H1 (cell line): ENCODE measurements at regions not wholly inside any gene's neighbourhood (a gene's known extent, or its start where the extent isn't known, plus 50 kb on each side); places are given as distances from the start of the nearest gene placed in this dataset.
A peak's percentile ranks its signal among the peaks of the same experiment; 100 is the strongest.
"Not testable (repeated sequence)": the region's sequence is repeated elsewhere in the genome, so short reads cannot be mapped to it uniquely, and the experiment has no call there.

ENCODE experiments used
- CTCF ChIA-PET: fragments of 300-600 bp; sonication (Branson Sonifier 250); formaldehyde crosslinking; loops from one replicate; lab custom pipeline; 2021; ENCODE audit not compliant: partially characterized antibody; lab: Charles Lee
- POLR2A ChIA-PET: fragments of 300-600 bp; sonication (Branson Sonifier 250); formaldehyde crosslinking; loops from one replicate; lab custom pipeline; 2021; ENCODE audit warnings: inconsistent platforms; ENCODE audit not compliant: partially characterized antibody; lab: Charles Lee
- DNase-seq, 2 experiments: peaks; one replicate each; pipeline versions ENCODE4 v3.0.0 to v3.0.0-alpha.2; 2010 to 2022; ENCODE audit warnings: low spot score in 2 of 2, low read depth in 1 of 2, mixed read lengths in 1 of 2
- FAIRE-seq: peaks from 2 replicates; lab custom pipeline; 2011; peaks lifted over from hg19 to GRCh38; lab: Jason Lieb, UNC
- H2AFZ ChIP-seq: 2 replicates; pipeline ENCODE4 v1.8.1; 2012; ENCODE audit warnings: low read length, inconsistent platforms
- H2AK5ac ChIP-seq: 2 replicates; pipeline ENCODE4 v1.6.1; 2013; ENCODE audit warnings: low read depth, low read length
- H2BK120ac ChIP-seq: replicated peaks from 2 replicates; pipeline ENCODE3; 2013; ENCODE audit warnings: low read depth, low read length, inconsistent platforms
- H2BK12ac ChIP-seq: 2 replicates; pipeline ENCODE4 v1.6.1; 2013; ENCODE audit warnings: low read depth, low read length
- H2BK15ac ChIP-seq: 2 replicates; pipeline ENCODE4 v1.6.1; 2013; ENCODE audit warnings: low read length
- H2BK20ac ChIP-seq: 2 replicates; pipeline ENCODE4 v1.6.1; 2013; ENCODE audit warnings: low read length
- H2BK5ac ChIP-seq: 2 replicates; pipeline ENCODE4 v1.6.1; 2013; ENCODE audit warnings: low read depth, low read length
- H3K14ac ChIP-seq: 2 replicates; pipeline ENCODE4 v1.6.1; 2013; ENCODE audit warnings: inconsistent platforms; ENCODE audit not compliant: insufficient read length
- H3K18ac ChIP-seq: 2 replicates; pipeline ENCODE4 v1.6.1; 2013; ENCODE audit warnings: low read length; ENCODE audit errors: extremely low read depth
- H3K23ac ChIP-seq: 2 replicates; pipeline ENCODE4 v1.6.1; 2013; ENCODE audit warnings: inconsistent platforms; ENCODE audit not compliant: insufficient read length
- H3K23me2 ChIP-seq: 2 replicates; pipeline ENCODE4 v1.6.1; 2013; ENCODE audit warnings: low read depth, low read length
- H3K27ac ChIP-seq: 2 replicates; pipeline ENCODE4 v1.6.1; 2011; ENCODE audit warnings: low read depth, low read length, inconsistent platforms
- H3K27me3 ChIP-seq, 4 experiments: replicated peaks in 1 of 4; 1 replicate in 1 of 4; 2 replicates in 3 of 4; pipeline versions ENCODE4 v1.6.1 to v1.8.1; 2011 to 2013; ENCODE audit warnings: low read length in 3 of 4, mild to moderate bottlenecking in 3 of 4, inconsistent platforms in 2 of 4, mixed read lengths in 2 of 4, moderate library complexity in 1 of 4; ENCODE audit not compliant: control insufficient read depth in 3 of 4, insufficient read depth in 3 of 4; ENCODE audit errors: extremely low read depth in 1 of 4
- H3K36me3 ChIP-seq, 4 experiments: 2 replicates each; pipeline versions ENCODE4 v1.6.1 to v1.8.1; 2011 to 2013; ENCODE audit warnings: mild to moderate bottlenecking in 4 of 4, low read length in 3 of 4, moderate library complexity in 2 of 4, control low read depth in 1 of 4, inconsistent platforms in 1 of 4; ENCODE audit not compliant: insufficient read depth in 4 of 4, control insufficient read depth in 2 of 4
- H3K4ac ChIP-seq: replicated peaks from 2 replicates; pipeline ENCODE3; 2013; ENCODE audit warnings: low read length, low read depth, mixed read lengths, inconsistent platforms; ENCODE audit not compliant: insufficient read length
- H3K4me1 ChIP-seq, 4 experiments: replicated peaks in 1 of 4; 1 replicate in 1 of 4; 2 replicates in 3 of 4; pipeline versions ENCODE4 v1.6.1 to v1.8.1; 2011 to 2013; ENCODE audit warnings: low read length in 3 of 4, inconsistent platforms in 2 of 4, mixed read lengths in 1 of 4; ENCODE audit not compliant: insufficient read depth in 4 of 4, control insufficient read depth in 3 of 4
- H3K4me2 ChIP-seq, 2 experiments: 2 replicates each; pipeline versions ENCODE4 v1.6.1 to v1.8.1; 2011 to 2013; ENCODE audit warnings: low read depth in 2 of 2, low read length in 2 of 2, control low read depth in 1 of 2, inconsistent platforms in 1 of 2, mild to moderate bottlenecking in 1 of 2; ENCODE audit not compliant: insufficient read depth in 1 of 2
- H3K4me3 ChIP-seq, 4 experiments: fragments of 200-600, 300-600 bp in 1 of 4; sonication (generic), shearing (Covaris generic), sonication (Bioruptor Twin) in 1 of 4; 2 replicates each; pipeline versions ENCODE4 v1.5.1 to v1.8.1; 2011 to 2016; ENCODE audit warnings: low read length in 4 of 4, low read depth in 3 of 4, control low read depth in 2 of 4, inconsistent platforms in 2 of 4, mild to moderate bottlenecking in 2 of 4, mixed read lengths in 1 of 4, moderate library complexity in 1 of 4; ENCODE audit not compliant: insufficient read depth in 2 of 4; ENCODE audit errors: extremely low read depth in 1 of 4
- H3K56ac ChIP-seq: replicated peaks from 2 replicates; pipeline ENCODE3; 2013; ENCODE audit warnings: low read depth, mild to moderate bottlenecking, mixed read lengths, low read length, inconsistent platforms; ENCODE audit not compliant: insufficient read length
- H3K79me1 ChIP-seq: 2 replicates; pipeline ENCODE4 v1.6.1; 2013; ENCODE audit warnings: low read depth, low read length, control low read depth
- H3K79me2 ChIP-seq, 2 experiments: 2 replicates each; pipeline versions ENCODE4 v1.6.1 to v1.8.1; 2012 to 2013; ENCODE audit warnings: low read length in 2 of 2, mild to moderate bottlenecking in 2 of 2, inconsistent platforms in 1 of 2; ENCODE audit not compliant: insufficient read depth in 2 of 2, control insufficient read depth in 1 of 2
- H3K9ac ChIP-seq, 4 experiments: replicated peaks in 1 of 4; 1 replicate in 1 of 4; 2 replicates in 3 of 4; pipeline versions ENCODE4 v1.6.1 to v1.8.1; 2011 to 2013; ENCODE audit warnings: low read depth in 3 of 4, low read length in 3 of 4, control low read depth in 2 of 4, mild to moderate bottlenecking in 2 of 4, moderate library complexity in 2 of 4, inconsistent platforms in 1 of 4; ENCODE audit errors: extremely low read depth in 1 of 4
- H3K9me3 ChIP-seq, 2 experiments: 2 replicates each; pipeline versions ENCODE4 v1.6.1 to v1.8.1; 2012 to 2013; ENCODE audit warnings: mild to moderate bottlenecking in 2 of 2, moderate library complexity in 2 of 2, control low read depth in 1 of 2, inconsistent platforms in 1 of 2, low read depth in 1 of 2, low read length in 1 of 2, mixed read lengths in 1 of 2; ENCODE audit not compliant: insufficient read depth in 2 of 2
- H4K20me1 ChIP-seq, 2 experiments: replicated peaks in 1 of 2; 2 replicates each; pipeline versions ENCODE3 to v1.8.1; 2011 to 2013; ENCODE audit warnings: inconsistent platforms in 2 of 2, low read length in 2 of 2, mild to moderate bottlenecking in 1 of 2; ENCODE audit not compliant: insufficient read depth in 2 of 2, control insufficient read depth in 1 of 2
- H4K5ac ChIP-seq: 2 replicates; pipeline ENCODE4 v1.6.1; 2013; ENCODE audit warnings: low read length, low read depth, mixed read lengths, inconsistent platforms; ENCODE audit not compliant: insufficient read length
- H4K8ac ChIP-seq: 2 replicates; pipeline ENCODE4 v1.8.0; 2013; ENCODE audit warnings: mild to moderate bottlenecking, moderate library complexity, low read length, inconsistent platforms; ENCODE audit not compliant: insufficient read depth; ENCODE audit errors: extremely low read depth
- H4K91ac ChIP-seq: replicated peaks from 2 replicates; pipeline ENCODE3; 2013; ENCODE audit warnings: low read length, mixed read lengths, inconsistent platforms; ENCODE audit not compliant: insufficient read length
- WGBS, 2 experiments: shearing (Covaris generic) in 1 of 2; methylation state at CpG; one replicate each; pipeline versions ENCODE4 v1.1.6 to v1.1.7; 2013 to 2015; ENCODE audit warnings: low lambda C conversion rate in 2 of 2, mixed read lengths in 2 of 2, inconsistent platforms in 1 of 2, low coverage in 1 of 2, missing lambda C conversion rate in 1 of 2; ENCODE audit not compliant: insufficient replicate concordance in 2 of 2, insufficient coverage in 1 of 2, insufficient read length in 1 of 2; ENCODE audit errors: extremely low coverage in 1 of 2, missing lambda C conversion rate in 1 of 2; 5-methylcytosine and 5-hydroxymethylcytosine counted together

DNA sequence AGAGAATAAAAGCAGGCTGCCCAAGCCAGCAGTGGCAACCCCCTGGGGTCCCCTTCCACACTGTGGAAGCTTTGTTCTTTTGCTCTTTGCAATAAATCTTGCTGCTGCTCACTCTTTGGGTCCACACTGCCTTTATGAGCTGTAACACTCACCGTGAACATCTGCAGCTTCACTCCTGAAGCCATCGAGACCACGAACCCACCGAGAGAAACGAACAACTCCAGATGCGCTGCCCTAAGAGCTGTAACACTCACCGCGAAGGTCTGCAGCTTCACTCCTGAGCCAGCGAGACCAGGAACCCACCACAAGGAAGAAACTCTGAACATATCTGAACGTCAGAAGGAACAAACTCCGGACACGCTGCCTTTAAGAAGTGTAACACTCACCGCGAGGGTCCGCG, 1252.9 kb downstream of the STIM2 start:
- DNase-seq, H3K4me2 ChIP-seq, H3K79me1 ChIP-seq, H3K4ac ChIP-seq, H4K20me1 ChIP-seq, H3K4me3 ChIP-seq, H4K5ac ChIP-seq, H3K14ac ChIP-seq, H2AK5ac ChIP-seq, H2BK120ac ChIP-seq, H3K9me3 ChIP-seq, H2BK5ac ChIP-seq, H3K23ac ChIP-seq, H3K18ac ChIP-seq, H3K56ac ChIP-seq, H3K4me1 ChIP-seq, H2AFZ ChIP-seq, H3K36me3 ChIP-seq, H3K23me2 ChIP-seq, H3K79me2 ChIP-seq, H2BK12ac ChIP-seq, POLR2A ChIA-PET, FAIRE-seq, H4K8ac ChIP-seq, H2BK20ac ChIP-seq, H3K27me3 ChIP-seq, H2BK15ac ChIP-seq, H3K9ac ChIP-seq, H4K91ac ChIP-seq, H3K27ac ChIP-seq: not testable (repeated sequence)
- WGBS, 2 experiments, result 97% methylated on average over 14 of the region's 16 CpGs; no CpG with 5 or more reads in 1 of the 2 experiments
- CTCF ChIA-PET, result interaction anchor here (0.6 to 1.3 kb wide), 3 partner anchors 421 to 1543 kb away, joined by 3 to 4 read pairs (median 4); no protein-coding TSS in a partner anchor

GRCh38 chr4:28116526-28117083, 1256.0 kb downstream of the STIM2 start:
- H3K79me2 ChIP-seq, H2AK5ac ChIP-seq, H3K79me1 ChIP-seq, DNase-seq, POLR2A ChIA-PET, H3K9ac ChIP-seq, H2AFZ ChIP-seq, H2BK15ac ChIP-seq, H3K23ac ChIP-seq, H3K27ac ChIP-seq, H3K23me2 ChIP-seq, H3K36me3 ChIP-seq, H3K56ac ChIP-seq, H3K4me1 ChIP-seq, H4K5ac ChIP-seq, H3K27me3 ChIP-seq, H4K20me1 ChIP-seq, H3K9me3 ChIP-seq, H3K18ac ChIP-seq, FAIRE-seq, H2BK5ac ChIP-seq, H4K8ac ChIP-seq, H2BK12ac ChIP-seq, H2BK20ac ChIP-seq, H3K14ac ChIP-seq, H3K4ac ChIP-seq, H4K91ac ChIP-seq, H2BK120ac ChIP-seq: not testable (repeated sequence)
- CTCF ChIA-PET, result interaction anchor here (0.7 kb wide), 1 partner anchor 19 kb away, joined by 3 read pairs; no protein-coding TSS in a partner anchor
- Histone ChIP-seq H3K4me2 (peak overlapping the region; percentile 9 to 62; a peak in 2 of 4 replicates), H3K4me3 (peak overlapping the region; percentile 8 to 53 (median 20); a peak in 5 of 8 replicates)
- WGBS, 2 experiments, result 98% methylated on average over 11 of the region's 12 CpGs; no CpG with 5 or more reads in 1 of the 2 experiments
